DOHH2 (cell line): ENCODE measurements at regions not wholly inside any gene's neighbourhood (a gene's known extent, or its start where the extent isn't known, plus 50 kb on each side); places are given as distances from the start of the nearest gene placed in this dataset.

Experiments
- H3F3A ChIP-seq: fragments of 200-600 bp; sonication (generic), shearing (Covaris generic); 2 replicates; pipeline ENCODE4 v1.6.0; 2016; ENCODE audit warnings: antibody characterized with exemption, mild to moderate bottlenecking; ENCODE audit not compliant: control insufficient read depth, insufficient read depth
- H3K27ac ChIP-seq: fragments of 200-600 bp; sonication (generic); 2 replicates; pipeline ENCODE4 v1.5.1; 2014; ENCODE audit warnings: low read depth, mild to moderate bottlenecking, low read length, moderate library complexity
- H3K27me3 ChIP-seq: fragments of 200-600 bp; sonication (generic); 2 replicates; pipeline ENCODE4 v1.6.1; 2014; ENCODE audit warnings: mild to moderate bottlenecking, low read length, mixed read lengths; ENCODE audit not compliant: control insufficient read depth
- H3K36me3 ChIP-seq: fragments of 200-600 bp; sonication (generic); 2 replicates; pipeline ENCODE4 v1.6.1; 2014; ENCODE audit warnings: mild to moderate bottlenecking, low read length, moderate library complexity, mixed read lengths; ENCODE audit not compliant: control insufficient read depth
- H3K4me1 ChIP-seq: fragments of 200-600 bp; sonication (generic); 2 replicates; pipeline ENCODE4 v1.6.1; 2014; ENCODE audit warnings: mild to moderate bottlenecking, low read length, mixed read lengths; ENCODE audit not compliant: control insufficient read depth
- H3K4me2 ChIP-seq: fragments of 200-600 bp; sonication (generic); 2 replicates; pipeline ENCODE4 v1.6.0; 2014; ENCODE audit warnings: mild to moderate bottlenecking, low read length, moderate library complexity
- H3K4me3 ChIP-seq: fragments of 200-600 bp; sonication (generic); 2 replicates; pipeline ENCODE4 v1.5.1; 2014; ENCODE audit warnings: mild to moderate bottlenecking, low read length, mixed read lengths
- H3K79me2 ChIP-seq: fragments of 200-600 bp; sonication (generic); 2 replicates; pipeline ENCODE4 v1.6.1; 2014; ENCODE audit warnings: mild to moderate bottlenecking, low read length, mixed read lengths; ENCODE audit not compliant: control insufficient read depth
- H3K9me2 ChIP-seq: fragments of 200-600 bp; sonication (generic); replicated peaks from 2 replicates; pipeline ENCODE4 v1.6.1; 2014; ENCODE audit warnings: mild to moderate bottlenecking, low read length, mixed read lengths; ENCODE audit not compliant: control insufficient read depth
- H3K9me3 ChIP-seq: fragments of 200-600 bp; sonication (generic); 2 replicates; pipeline ENCODE4 v1.6.1; 2014; ENCODE audit warnings: antibody characterized with exemption, low read length, mixed read lengths; ENCODE audit not compliant: control insufficient read depth, insufficient read depth
- H4K20me1 ChIP-seq: fragments of 200-600 bp; sonication (generic); 2 replicates; pipeline ENCODE4 v1.6.0; 2014; ENCODE audit warnings: low read depth, mild to moderate bottlenecking, antibody characterized with exemption, low read length, moderate library complexity; ENCODE audit not compliant: control insufficient read depth, insufficient read depth
- EZH2phosphoT487 ChIP-seq: fragments of 200-600 bp; sonication (generic); IDR thresholded peaks from 2 replicates; pipeline ENCODE4 v1.6.1; 2017; ENCODE audit warnings: borderline replicate concordance, mild to moderate bottlenecking, antibody characterized with exemption, low read length, moderate library complexity, mixed read lengths
- TF ChIP-seq, protein P1 (sequence below): fragments of 200-600 bp; sonication (generic); IDR thresholded peaks from one replicate; pipeline ENCODE4 v1.5.1; 2014; ENCODE audit warnings: antibody characterized with exemption, mild to moderate bottlenecking, low read depth, low read length; ENCODE audit not compliant: poor library complexity, severe bottlenecking

DNA sequence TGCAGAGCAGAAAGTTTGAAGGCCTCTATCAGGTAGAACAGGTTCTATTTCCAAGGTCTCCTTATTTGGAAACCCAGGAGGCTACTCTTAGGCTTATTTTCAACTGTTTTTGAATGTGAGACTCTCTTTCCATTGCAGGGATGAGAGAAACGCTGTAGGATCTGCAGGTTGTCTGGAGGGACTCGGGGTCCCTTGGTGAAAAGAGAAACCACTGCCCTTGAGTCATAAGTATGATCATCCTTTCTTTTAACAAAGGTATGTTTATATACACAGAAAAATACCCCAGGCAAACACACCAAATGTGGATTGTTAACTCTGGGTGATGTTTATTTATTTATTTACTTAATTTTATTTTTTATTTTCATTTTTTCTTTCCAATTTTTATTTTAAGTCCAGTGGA is 57.8 kb upstream of the MAX start:
- no peaks in the 10 kb centered on the region for H3F3A ChIP-seq
- H3K4me2 ChIP-seq, result peak overlapping the region; percentile 33
- H3K27ac ChIP-seq, result no peak overlapping the region
- H3K4me3 ChIP-seq, result no peak overlapping the region; the same call in 1 of the 2 replicates
- H3K9me3 ChIP-seq, result no peaks in the 10 kb centered on the region
- no peaks in the 10 kb centered on the region for H3K9me2 ChIP-seq
- H3K4me1 ChIP-seq, result peaks cover 34% of the 10 kb centered on the region
- no peaks in the 10 kb centered on the region for H3K27me3 ChIP-seq
- TF ChIP-seq, protein P1, sequence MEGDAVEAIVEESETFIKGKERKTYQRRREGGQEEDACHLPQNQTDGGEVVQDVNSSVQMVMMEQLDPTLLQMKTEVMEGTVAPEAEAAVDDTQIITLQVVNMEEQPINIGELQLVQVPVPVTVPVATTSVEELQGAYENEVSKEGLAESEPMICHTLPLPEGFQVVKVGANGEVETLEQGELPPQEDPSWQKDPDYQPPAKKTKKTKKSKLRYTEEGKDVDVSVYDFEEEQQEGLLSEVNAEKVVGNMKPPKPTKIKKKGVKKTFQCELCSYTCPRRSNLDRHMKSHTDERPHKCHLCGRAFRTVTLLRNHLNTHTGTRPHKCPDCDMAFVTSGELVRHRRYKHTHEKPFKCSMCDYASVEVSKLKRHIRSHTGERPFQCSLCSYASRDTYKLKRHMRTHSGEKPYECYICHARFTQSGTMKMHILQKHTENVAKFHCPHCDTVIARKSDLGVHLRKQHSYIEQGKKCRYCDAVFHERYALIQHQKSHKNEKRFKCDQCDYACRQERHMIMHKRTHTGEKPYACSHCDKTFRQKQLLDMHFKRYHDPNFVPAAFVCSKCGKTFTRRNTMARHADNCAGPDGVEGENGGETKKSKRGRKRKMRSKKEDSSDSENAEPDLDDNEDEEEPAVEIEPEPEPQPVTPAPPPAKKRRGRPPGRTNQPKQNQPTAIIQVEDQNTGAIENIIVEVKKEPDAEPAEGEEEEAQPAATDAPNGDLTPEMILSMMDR, result no peak
- no peak for TF ChIP-seq EZH2phosphoT487
- no peaks in the 10 kb centered on the region for H3K36me3 ChIP-seq
- H4K20me1 ChIP-seq, result no peaks in the 10 kb centered on the region
- no peaks in the 10 kb centered on the region for H3K79me2 ChIP-seq

DNA sequence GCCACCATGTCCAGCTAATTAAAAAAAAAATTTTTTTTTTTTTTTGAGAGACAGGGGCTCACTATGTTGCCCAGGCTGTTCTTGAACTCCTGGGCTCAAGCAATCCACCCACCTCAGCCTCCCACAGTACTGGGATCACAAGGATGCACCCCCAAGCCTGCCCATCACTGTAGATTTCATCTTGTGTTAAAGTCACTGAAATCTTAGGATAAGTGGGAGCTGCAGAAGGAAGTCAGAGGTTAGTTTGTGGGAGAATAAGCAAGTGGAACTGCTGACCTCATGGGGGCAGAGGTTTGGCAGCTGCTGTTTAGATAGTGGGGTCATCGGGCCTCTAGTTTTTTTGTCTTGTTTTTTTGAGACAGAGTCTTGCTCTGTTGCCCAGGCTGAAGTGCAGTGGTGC is 59.7 kb upstream of the MAX start:
- Histone ChIP-seq H3K9me3 (no peaks in the 10 kb centered on the region), H3K27ac (no peak overlapping the region), H3K4me2 (no peak overlapping the region), H3K4me1 (peaks cover 42% of the 10 kb centered on the region), H3K27me3 (no peaks in the 10 kb centered on the region), H3K9me2 (no peaks in the 10 kb centered on the region), H3F3A (0 out of 2 replicates have a peak, but pooled peaks cover 3% of the 10 kb centered on the region), H3K36me3 (no peaks in the 10 kb centered on the region), H4K20me1 (no peaks in the 10 kb centered on the region), H3K79me2 (no peaks in the 10 kb centered on the region), H3K4me3 (no peak overlapping the region)
- TF ChIP-seq EZH2phosphoT487, result no peak
- TF ChIP-seq, protein P1, result no peak

DNA sequence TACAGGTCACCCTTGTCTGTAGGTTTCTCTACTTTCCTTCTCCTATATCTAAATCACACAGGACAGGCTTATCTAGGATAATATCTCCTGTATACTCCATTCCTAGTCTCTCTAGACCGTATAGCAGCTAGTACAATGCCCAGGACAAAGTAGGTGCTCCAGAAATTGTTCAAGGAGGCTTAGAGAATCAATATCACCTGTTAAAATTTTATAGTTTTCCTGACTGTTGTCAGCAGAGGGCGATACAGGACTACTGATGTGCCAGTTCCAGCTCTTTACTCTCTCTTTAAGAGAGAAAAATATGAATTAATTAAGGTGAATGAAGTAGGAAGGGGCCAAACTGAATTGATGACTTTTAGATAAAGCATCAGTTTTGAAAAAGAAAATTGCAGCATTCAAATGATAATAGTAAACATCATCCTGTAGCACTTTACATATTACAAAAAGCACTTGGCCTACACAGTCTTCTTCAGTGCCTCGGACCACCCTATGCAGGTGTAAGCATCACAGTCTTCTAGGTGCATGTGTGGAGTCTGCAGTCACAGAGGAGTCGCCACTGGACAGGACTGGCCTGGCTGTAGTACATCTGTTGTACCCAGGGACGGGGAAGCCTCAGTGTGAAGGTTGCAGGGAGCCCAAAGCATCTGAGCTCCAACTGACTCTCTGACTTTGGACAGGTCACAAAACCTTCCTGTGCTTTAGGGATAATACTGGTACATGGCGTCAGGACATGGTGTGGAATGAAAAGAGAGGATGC is 61.9 kb upstream of the MAX start:
- H3K4me2 ChIP-seq, result peak overlapping the region; percentile 15; the same call in 1 of the 2 replicates
- H3F3A ChIP-seq, result 0 out of 2 replicates have a peak, but pooled peaks cover 3% of the 10 kb centered on the region
- no peaks in the 10 kb centered on the region for H3K27me3 ChIP-seq
- no peak for TF ChIP-seq EZH2phosphoT487
- TF ChIP-seq, protein P1, result peak; percentile 78
- H3K9me3 ChIP-seq, result no peaks in the 10 kb centered on the region
- H4K20me1 ChIP-seq, result no peaks in the 10 kb centered on the region
- no peaks in the 10 kb centered on the region for H3K9me2 ChIP-seq
- H3K79me2 ChIP-seq, result no peaks in the 10 kb centered on the region
- H3K36me3 ChIP-seq, result no peaks in the 10 kb centered on the region
- no peak overlapping the region for H3K27ac ChIP-seq
- H3K4me3 ChIP-seq, result no peak overlapping the region
- H3K4me1 ChIP-seq, result peaks cover 54% of the 10 kb centered on the region
